ENCODE measurements at regions not wholly inside any gene's neighbourhood (a gene's known extent, or its start where the extent isn't known, plus 50 kb on each side); places are given as distances from the start of the nearest gene placed in this dataset.

DNA sequence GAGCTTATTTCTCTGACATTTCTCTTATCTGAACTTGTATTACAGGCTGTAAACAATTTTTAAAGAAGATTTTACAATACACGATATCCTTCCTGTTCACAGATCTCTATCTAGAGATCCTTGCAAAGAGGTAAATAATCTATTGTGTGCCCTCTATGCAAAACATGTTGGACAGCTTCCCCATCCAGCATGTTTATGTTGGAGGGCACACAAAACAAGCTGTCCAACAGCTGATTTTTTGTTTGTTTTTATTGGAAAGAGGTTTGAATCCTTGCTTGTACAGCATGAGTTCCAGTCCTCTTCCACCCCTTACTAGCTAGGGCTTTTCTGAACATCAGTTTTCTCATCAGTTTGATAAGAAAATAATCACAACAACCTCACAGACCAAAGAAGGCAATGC lies 62.3 kb upstream of the SYNDIG1 start:
- H3K27ac ChIP-seq (ENCODE audit: low read depth in 1 of 2, low read length in 2 of 2): no peak overlapping the region
- H3K4me1 ChIP-seq (ENCODE audit: control insufficient read depth in 4 of 4, insufficient read depth in 4 of 4, low read length in 3 of 4): no peaks in the 10 kb centered on the region
- no peak for TF ChIP-seq HNF4G (IDR thresholded peaks at IDR 0.05)
- TF ChIP-seq JUND (IDR thresholded peaks at IDR 0.05): no peak
- TF ChIP-seq TAF1 (conservative IDR thresholded peaks at IDR 0.05): no peak
- no peak for TF ChIP-seq FOXA2 (IDR thresholded peaks at IDR 0.05)
- no peak for TF ChIP-seq GABPA (IDR thresholded peaks at IDR 0.05 in 1 of 2, conservative IDR thresholded peaks at IDR 0.05 in 1 of 2)
- TF ChIP-seq, protein P1, sequence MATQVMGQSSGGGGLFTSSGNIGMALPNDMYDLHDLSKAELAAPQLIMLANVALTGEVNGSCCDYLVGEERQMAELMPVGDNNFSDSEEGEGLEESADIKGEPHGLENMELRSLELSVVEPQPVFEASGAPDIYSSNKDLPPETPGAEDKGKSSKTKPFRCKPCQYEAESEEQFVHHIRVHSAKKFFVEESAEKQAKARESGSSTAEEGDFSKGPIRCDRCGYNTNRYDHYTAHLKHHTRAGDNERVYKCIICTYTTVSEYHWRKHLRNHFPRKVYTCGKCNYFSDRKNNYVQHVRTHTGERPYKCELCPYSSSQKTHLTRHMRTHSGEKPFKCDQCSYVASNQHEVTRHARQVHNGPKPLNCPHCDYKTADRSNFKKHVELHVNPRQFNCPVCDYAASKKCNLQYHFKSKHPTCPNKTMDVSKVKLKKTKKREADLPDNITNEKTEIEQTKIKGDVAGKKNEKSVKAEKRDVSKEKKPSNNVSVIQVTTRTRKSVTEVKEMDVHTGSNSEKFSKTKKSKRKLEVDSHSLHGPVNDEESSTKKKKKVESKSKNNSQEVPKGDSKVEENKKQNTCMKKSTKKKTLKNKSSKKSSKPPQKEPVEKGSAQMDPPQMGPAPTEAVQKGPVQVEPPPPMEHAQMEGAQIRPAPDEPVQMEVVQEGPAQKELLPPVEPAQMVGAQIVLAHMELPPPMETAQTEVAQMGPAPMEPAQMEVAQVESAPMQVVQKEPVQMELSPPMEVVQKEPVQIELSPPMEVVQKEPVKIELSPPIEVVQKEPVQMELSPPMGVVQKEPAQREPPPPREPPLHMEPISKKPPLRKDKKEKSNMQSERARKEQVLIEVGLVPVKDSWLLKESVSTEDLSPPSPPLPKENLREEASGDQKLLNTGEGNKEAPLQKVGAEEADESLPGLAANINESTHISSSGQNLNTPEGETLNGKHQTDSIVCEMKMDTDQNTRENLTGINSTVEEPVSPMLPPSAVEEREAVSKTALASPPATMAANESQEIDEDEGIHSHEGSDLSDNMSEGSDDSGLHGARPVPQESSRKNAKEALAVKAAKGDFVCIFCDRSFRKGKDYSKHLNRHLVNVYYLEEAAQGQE (IDR thresholded peaks at IDR 0.05): no peak
- no peak for TF ChIP-seq MAX (IDR thresholded peaks at IDR 0.05)
- no peak for TF ChIP-seq RAD21 (IDR thresholded peaks at IDR 0.05)
- TF ChIP-seq YY1 (IDR thresholded peaks at IDR 0.05): no peak
- TF ChIP-seq HNF4A (conservative IDR thresholded peaks at IDR 0.05): no peak
- TF ChIP-seq RXRA (IDR thresholded peaks at IDR 0.05): no peak
- TF ChIP-seq SP1 (IDR thresholded peaks at IDR 0.05): no peak
- no peak for TF ChIP-seq ATF3 (IDR thresholded peaks at IDR 0.05)
- no peak for TF ChIP-seq EGR1 (IDR thresholded peaks at IDR 0.05; ENCODE audit: low read depth in 2 of 2)
- TF ChIP-seq CTCF (IDR thresholded peaks at IDR 0.05; ENCODE audit: low read depth, low read length, missing input control): no peak
- TF ChIP-seq ZBTB33 (IDR thresholded peaks at IDR 0.05): no peak
- TF ChIP-seq FOXA1 (IDR thresholded peaks at IDR 0.05): no peak
- TF ChIP-seq NR2F2 (IDR thresholded peaks at IDR 0.05): no peak
- H3K9me3 ChIP-seq (ENCODE audit: control insufficient read depth in 4 of 4, low read length in 3 of 4): no peaks in the 10 kb centered on the region
- peaks cover 0 to 7% (median 0%) of the 10 kb centered on the region in 4 donors for H3K27me3 ChIP-seq (ENCODE audit: control insufficient read depth in 4 of 4, insufficient read depth in 4 of 4, low read length in 3 of 4)
- no peaks in the 10 kb centered on the region for H3K36me3 ChIP-seq (ENCODE audit: control insufficient read depth in 4 of 4, insufficient read depth in 3 of 4, low read depth in 1 of 4, low read length in 3 of 4)
- DNase-seq (ENCODE audit: low spot score): no peak
- no peak overlapping the region for H3K4me3 ChIP-seq (ENCODE audit: low read depth in 1 of 3, low read length in 3 of 3)
- WGBS: 33% methylated on average over 1 of the region's 1 CpG
- H3K9ac ChIP-seq (ENCODE audit: low read depth in 1 of 2, low read length in 2 of 2): no peak overlapping the region
